ENCODE measurements at regions not wholly inside any gene's neighbourhood (a gene's known extent, or its start where the extent isn't known, plus 50 kb on each side); places are given as distances from the start of the nearest gene placed in this dataset.

- TF ChIP-seq EZH2 (IDR thresholded peaks at IDR 0.05) (no peak), CTCF (IDR thresholded peaks at IDR 0.05 in 2 of 3, conservative IDR thresholded peaks at IDR 0.05 in 1 of 3; ENCODE audit: borderline replicate concordance in 1 of 3, insufficient read depth in 1 of 3, low read depth in 2 of 3, low read length in 2 of 3) (no peak)
Measured at GRCh38 chr12:33588725-33589405, 149.2 kb upstream of the SYT10 start.

Data from HCT116 (cell line).